ENCODE measurements at regions not wholly inside any gene's neighbourhood (a gene's known extent, or its start where the extent isn't known, plus 50 kb on each side); places are given as distances from the start of the nearest gene placed in this dataset.

DNA sequence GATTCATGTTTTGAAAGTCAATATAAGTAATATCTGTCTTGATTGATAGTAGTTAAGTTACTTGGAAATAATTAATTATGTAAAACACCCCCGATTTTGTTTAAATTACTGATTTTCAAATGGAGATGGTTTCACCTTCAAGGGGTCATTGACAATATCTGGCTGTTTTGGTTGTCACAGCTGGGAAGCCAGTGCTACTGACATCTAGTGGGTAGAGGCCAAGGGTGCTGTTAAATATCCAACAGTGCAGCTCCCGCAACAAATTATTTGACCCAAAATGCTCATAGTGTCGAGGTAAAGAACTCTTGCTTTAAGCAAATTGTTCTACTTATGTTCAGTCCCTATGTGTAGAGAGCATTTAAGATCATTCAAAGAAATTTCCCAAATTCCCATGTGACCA, 50.6 kb upstream of the PCDH20 start:
- TF ChIP-seq, protein P1, sequence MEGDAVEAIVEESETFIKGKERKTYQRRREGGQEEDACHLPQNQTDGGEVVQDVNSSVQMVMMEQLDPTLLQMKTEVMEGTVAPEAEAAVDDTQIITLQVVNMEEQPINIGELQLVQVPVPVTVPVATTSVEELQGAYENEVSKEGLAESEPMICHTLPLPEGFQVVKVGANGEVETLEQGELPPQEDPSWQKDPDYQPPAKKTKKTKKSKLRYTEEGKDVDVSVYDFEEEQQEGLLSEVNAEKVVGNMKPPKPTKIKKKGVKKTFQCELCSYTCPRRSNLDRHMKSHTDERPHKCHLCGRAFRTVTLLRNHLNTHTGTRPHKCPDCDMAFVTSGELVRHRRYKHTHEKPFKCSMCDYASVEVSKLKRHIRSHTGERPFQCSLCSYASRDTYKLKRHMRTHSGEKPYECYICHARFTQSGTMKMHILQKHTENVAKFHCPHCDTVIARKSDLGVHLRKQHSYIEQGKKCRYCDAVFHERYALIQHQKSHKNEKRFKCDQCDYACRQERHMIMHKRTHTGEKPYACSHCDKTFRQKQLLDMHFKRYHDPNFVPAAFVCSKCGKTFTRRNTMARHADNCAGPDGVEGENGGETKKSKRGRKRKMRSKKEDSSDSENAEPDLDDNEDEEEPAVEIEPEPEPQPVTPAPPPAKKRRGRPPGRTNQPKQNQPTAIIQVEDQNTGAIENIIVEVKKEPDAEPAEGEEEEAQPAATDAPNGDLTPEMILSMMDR (conservative IDR thresholded peaks at IDR 0.05; ENCODE audit: low read length) = peak; percentile 51
- TF ChIP-seq EZH2phosphoT487 (IDR thresholded peaks at IDR 0.05; ENCODE audit: borderline replicate concordance) = no peak

Measured in Loucy (cell line).